ENCODE measurements at regions not wholly inside any gene's neighbourhood (a gene's known extent, or its start where the extent isn't known, plus 50 kb on each side); places are given as distances from the start of the nearest gene placed in this dataset.
"Not testable (repeated sequence)": the region's sequence is repeated elsewhere in the genome, so short reads cannot be mapped to it uniquely, and the experiment has no call there.

GRCh38 chr18:1663879-1664705, 759.4 kb downstream of the ADCYAP1 start:
- Histone ChIP-seq H3K27me3 (ENCODE audit: insufficient read depth, low read length) (no peaks in the 10 kb centered on the region), H3K9me3 (ENCODE audit: control insufficient read depth in 1 of 2, low read length in 2 of 2) (no peaks in the 10 kb centered on the region), H3K4me1 (ENCODE audit: insufficient read depth, low read length) (no peaks in the 10 kb centered on the region), H3K4me3 (ENCODE audit: low read length in 2 of 2) (no peak overlapping the region), H3K27ac (ENCODE audit: low read depth, low read length) (no peak overlapping the region), H3K36me3 (ENCODE audit: insufficient read depth, low read length) (no peaks in the 10 kb centered on the region)
- ChIA-PET POLR2A (ENCODE audit: partially characterized antibody) (no interaction called here), CTCF (ENCODE audit: partially characterized antibody) (no interaction called here)
- H3K9me3 Mint-ChIP-seq = peaks cover 0 to 5% (median 0%) of the 10 kb centered on the region in 8 donors
- intact Hi-C loops (cut with micrococcal nuclease) = no loop called here
- no peak overlapping the region for H3K27ac Mint-ChIP-seq
- DNase-seq = no peak
- no peaks in the 10 kb centered on the region for H3K4me1 Mint-ChIP-seq
- H3K4me3 Mint-ChIP-seq = no peak overlapping the region
- no peaks in the 10 kb centered on the region for H3K36me3 Mint-ChIP-seq
- no peaks in the 10 kb centered on the region for H3K27me3 Mint-ChIP-seq

- no peak overlapping the region for H3K27ac ChIP-seq (ENCODE audit: low read depth, low read length)
- Mint-ChIP-seq H3K36me3 (no peaks in the 10 kb centered on the region), H3K9me3 (peaks cover 0 to 6% (median under 1%) of the 10 kb centered on the region in 8 donors), H3K27me3 (no peaks in the 10 kb centered on the region), H3K27ac (no peak overlapping the region), H3K4me3 (no peak overlapping the region), H3K4me1 (no peaks in the 10 kb centered on the region)
- CTCF ChIA-PET (ENCODE audit: partially characterized antibody) = no interaction called here
- no peak overlapping the region for H3K4me3 ChIP-seq (ENCODE audit: low read length in 2 of 2)
- no peaks in the 10 kb centered on the region for H3K36me3 ChIP-seq (ENCODE audit: insufficient read depth, low read length)
- no peaks in the 10 kb centered on the region for H3K27me3 ChIP-seq (ENCODE audit: insufficient read depth, low read length)
- intact Hi-C loops (cut with micrococcal nuclease) = no loop called here
- H3K9me3 ChIP-seq (ENCODE audit: control insufficient read depth in 1 of 2, low read length in 2 of 2) = no peaks in the 10 kb centered on the region
- no peak for DNase-seq
- H3K4me1 ChIP-seq (ENCODE audit: insufficient read depth, low read length) = no peaks in the 10 kb centered on the region
- POLR2A ChIA-PET (ENCODE audit: partially characterized antibody) = no interaction called here
Observed at GRCh38 chr18:1665079-1665478, 760.4 kb downstream of the ADCYAP1 start.

- Histone ChIP-seq H3K9me3 (ENCODE audit: control insufficient read depth in 1 of 2, low read length in 2 of 2) (no peaks in the 10 kb centered on the region), H3K4me3 (ENCODE audit: low read length in 2 of 2) (no peak overlapping the region), H3K27me3 (ENCODE audit: insufficient read depth, low read length) (no peaks in the 10 kb centered on the region), H3K36me3 (ENCODE audit: insufficient read depth, low read length) (no peaks in the 10 kb centered on the region), H3K27ac (ENCODE audit: low read depth, low read length) (no peak overlapping the region), H3K4me1 (ENCODE audit: insufficient read depth, low read length) (no peaks in the 10 kb centered on the region)
- Mint-ChIP-seq H3K9me3 (peaks cover 0 to 10% (median 3%) of the 10 kb centered on the region in 8 donors), H3K27ac (no peak overlapping the region), H3K27me3 (no peaks in the 10 kb centered on the region), H3K4me3 (no peak overlapping the region), H3K4me1 (no peaks in the 10 kb centered on the region), H3K36me3 (no peaks in the 10 kb centered on the region)
- no peak for DNase-seq
- POLR2A ChIA-PET (ENCODE audit: partially characterized antibody) = no interaction called here
- CTCF ChIA-PET (ENCODE audit: partially characterized antibody) = no interaction called here
- intact Hi-C loops (cut with micrococcal nuclease) = no loop called here
Observed at GRCh38 chr18:1668279-1668678, 763.6 kb downstream of the ADCYAP1 start.

- H3K9me3 Mint-ChIP-seq; H3K4me1 ChIP-seq (ENCODE audit: insufficient read depth, low read length); CTCF ChIA-PET (ENCODE audit: partially characterized antibody); H3K9me3 ChIP-seq (ENCODE audit: control insufficient read depth in 1 of 2, low read length in 2 of 2); POLR2A ChIA-PET (ENCODE audit: partially characterized antibody); H3K27me3 Mint-ChIP-seq; H3K4me3 Mint-ChIP-seq; H3K27ac ChIP-seq (ENCODE audit: low read depth, low read length); H3K27ac Mint-ChIP-seq; H3K36me3 Mint-ChIP-seq; DNase-seq; H3K4me1 Mint-ChIP-seq; intact Hi-C loops (cut with micrococcal nuclease); H3K27me3 ChIP-seq (ENCODE audit: insufficient read depth, low read length); H3K4me3 ChIP-seq (ENCODE audit: low read length in 2 of 2); H3K36me3 ChIP-seq (ENCODE audit: insufficient read depth, low read length): not testable (repeated sequence)
Observed at GRCh38 chr18:1671710-1672109, 767.0 kb downstream of the ADCYAP1 start.

GRCh38 chr18:1676387-1676786, 771.7 kb downstream of the ADCYAP1 start:
- intact Hi-C loops (cut with micrococcal nuclease) = no loop called here
- H3K4me1 ChIP-seq (ENCODE audit: insufficient read depth, low read length) = no peaks in the 10 kb centered on the region
- no peaks in the 10 kb centered on the region for H3K9me3 ChIP-seq (ENCODE audit: control insufficient read depth in 1 of 2, low read length in 2 of 2)
- H3K4me3 ChIP-seq (ENCODE audit: low read length in 2 of 2) = no peak overlapping the region
- H3K4me3 Mint-ChIP-seq = no peak overlapping the region
- no peak overlapping the region for H3K27ac ChIP-seq (ENCODE audit: low read depth, low read length)
- no peak for DNase-seq
- H3K9me3 Mint-ChIP-seq = peaks cover 0 to 4% (median 3%) of the 10 kb centered on the region in 8 donors
- H3K36me3 Mint-ChIP-seq = no peaks in the 10 kb centered on the region
- no peak overlapping the region for H3K27ac Mint-ChIP-seq
- H3K36me3 ChIP-seq (ENCODE audit: insufficient read depth, low read length) = no peaks in the 10 kb centered on the region
- ChIA-PET CTCF (ENCODE audit: partially characterized antibody) (no interaction called here), POLR2A (ENCODE audit: partially characterized antibody) (no interaction called here)
- no peaks in the 10 kb centered on the region for H3K27me3 Mint-ChIP-seq
- no peaks in the 10 kb centered on the region for H3K27me3 ChIP-seq (ENCODE audit: insufficient read depth, low read length)
- no peaks in the 10 kb centered on the region for H3K4me1 Mint-ChIP-seq

- no peaks in the 10 kb centered on the region for H3K4me1 Mint-ChIP-seq
- no peaks in the 10 kb centered on the region for H3K27me3 Mint-ChIP-seq
- Histone ChIP-seq H3K27ac (ENCODE audit: low read depth, low read length) (no peak overlapping the region), H3K4me1 (ENCODE audit: insufficient read depth, low read length) (no peaks in the 10 kb centered on the region), H3K27me3 (ENCODE audit: insufficient read depth, low read length) (no peaks in the 10 kb centered on the region), H3K9me3 (ENCODE audit: control insufficient read depth in 1 of 2, low read length in 2 of 2) (no peaks in the 10 kb centered on the region), H3K36me3 (ENCODE audit: insufficient read depth, low read length) (no peaks in the 10 kb centered on the region), H3K4me3 (ENCODE audit: low read length in 2 of 2) (no peak overlapping the region)
- H3K27ac Mint-ChIP-seq = no peak overlapping the region
- ChIA-PET POLR2A (ENCODE audit: partially characterized antibody) (no interaction called here), CTCF (ENCODE audit: partially characterized antibody) (no interaction called here)
- no peak overlapping the region for H3K4me3 Mint-ChIP-seq
- no peaks in the 10 kb centered on the region for H3K36me3 Mint-ChIP-seq
- intact Hi-C loops (cut with micrococcal nuclease) = no loop called here
- no peak for DNase-seq
- H3K9me3 Mint-ChIP-seq = peaks cover 0 to 4% (median 1%) of the 10 kb centered on the region in 8 donors
Observed at GRCh38 chr18:1680108-1680507, 775.4 kb downstream of the ADCYAP1 start.

- intact Hi-C loops (cut with micrococcal nuclease) = no loop called here
- H3K27me3 ChIP-seq (ENCODE audit: insufficient read depth, low read length) = no peaks in the 10 kb centered on the region
- peak overlapping the region in 1 of 7 donors; percentile 21 for H3K27ac Mint-ChIP-seq
- H3K27ac ChIP-seq (ENCODE audit: low read depth, low read length) = no peak overlapping the region
- ChIA-PET POLR2A (ENCODE audit: partially characterized antibody) (no interaction called here), CTCF (ENCODE audit: partially characterized antibody) (no interaction called here)
- no peaks in the 10 kb centered on the region for H3K4me1 Mint-ChIP-seq
- peaks cover 0 to 9% (median 1%) of the 10 kb centered on the region in 8 donors for H3K9me3 Mint-ChIP-seq
- no peaks in the 10 kb centered on the region for H3K27me3 Mint-ChIP-seq
- no peak for DNase-seq
- H3K9me3 ChIP-seq (ENCODE audit: control insufficient read depth in 1 of 2, low read length in 2 of 2) = no peaks in the 10 kb centered on the region
- no peaks in the 10 kb centered on the region for H3K4me1 ChIP-seq (ENCODE audit: insufficient read depth, low read length)
- H3K4me3 ChIP-seq (ENCODE audit: low read length in 2 of 2) = no peak overlapping the region
- no peaks in the 10 kb centered on the region for H3K36me3 Mint-ChIP-seq
- H3K36me3 ChIP-seq (ENCODE audit: insufficient read depth, low read length) = no peaks in the 10 kb centered on the region
- H3K4me3 Mint-ChIP-seq = no peak overlapping the region
Observed at GRCh38 chr18:1691863-1692262, 787.2 kb downstream of the ADCYAP1 start.

- no peaks in the 10 kb centered on the region for H3K27me3 Mint-ChIP-seq
- no peaks in the 10 kb centered on the region for H3K36me3 Mint-ChIP-seq
- H3K27ac ChIP-seq (ENCODE audit: low read depth, low read length) = no peak overlapping the region
- peaks cover 0 to 6% (median 0%) of the 10 kb centered on the region in 8 donors for H3K9me3 Mint-ChIP-seq
- intact Hi-C loops (cut with micrococcal nuclease) = no loop called here
- H3K4me1 Mint-ChIP-seq = no peaks in the 10 kb centered on the region
- ChIA-PET CTCF (ENCODE audit: partially characterized antibody) (no interaction called here), POLR2A (ENCODE audit: partially characterized antibody) (no interaction called here)
- H3K4me1 ChIP-seq (ENCODE audit: insufficient read depth, low read length) = no peaks in the 10 kb centered on the region
- H3K4me3 ChIP-seq (ENCODE audit: low read length in 2 of 2) = no peak overlapping the region
- H3K4me3 Mint-ChIP-seq = no peak overlapping the region
- no peak overlapping the region for H3K27ac Mint-ChIP-seq
- H3K36me3 ChIP-seq (ENCODE audit: insufficient read depth, low read length) = no peaks in the 10 kb centered on the region
- H3K27me3 ChIP-seq (ENCODE audit: insufficient read depth, low read length) = no peaks in the 10 kb centered on the region
- no peaks in the 10 kb centered on the region for H3K9me3 ChIP-seq (ENCODE audit: control insufficient read depth in 1 of 2, low read length in 2 of 2)
- no peak for DNase-seq
Observed at GRCh38 chr18:1708006-1708405, 803.3 kb downstream of the ADCYAP1 start.
